H1 (cell line): ENCODE measurements at regions not wholly inside any gene's neighbourhood (a gene's known extent, or its start where the extent isn't known, plus 50 kb on each side); places are given as distances from the start of the nearest gene placed in this dataset.
"Not testable (repeated sequence)": the region's sequence is repeated elsewhere in the genome, so short reads cannot be mapped to it uniquely, and the experiment has no call there.

ENCODE experiments used
- CTCF ChIA-PET: fragments of 300-600 bp; sonication (Branson Sonifier 250); formaldehyde crosslinking; loops from one replicate; lab custom pipeline; 2021; ENCODE audit not compliant: partially characterized antibody; lab: Charles Lee
- POLR2A ChIA-PET: fragments of 300-600 bp; sonication (Branson Sonifier 250); formaldehyde crosslinking; loops from one replicate; lab custom pipeline; 2021; ENCODE audit warnings: inconsistent platforms; ENCODE audit not compliant: partially characterized antibody; lab: Charles Lee
- DNase-seq, 2 experiments: peaks; one replicate each; pipeline versions ENCODE4 v3.0.0 to v3.0.0-alpha.2; 2010 to 2022; ENCODE audit warnings: low spot score in 2 of 2, low read depth in 1 of 2, mixed read lengths in 1 of 2
- FAIRE-seq: peaks from 2 replicates; lab custom pipeline; 2011; peaks lifted over from hg19 to GRCh38; lab: Jason Lieb, UNC
- H2AFZ ChIP-seq: 2 replicates; pipeline ENCODE4 v1.8.1; 2012; ENCODE audit warnings: low read length, inconsistent platforms
- H2AK5ac ChIP-seq: 2 replicates; pipeline ENCODE4 v1.6.1; 2013; ENCODE audit warnings: low read depth, low read length
- H2BK120ac ChIP-seq: replicated peaks from 2 replicates; pipeline ENCODE3; 2013; ENCODE audit warnings: low read depth, low read length, inconsistent platforms
- H2BK12ac ChIP-seq: 2 replicates; pipeline ENCODE4 v1.6.1; 2013; ENCODE audit warnings: low read depth, low read length
- H2BK15ac ChIP-seq: 2 replicates; pipeline ENCODE4 v1.6.1; 2013; ENCODE audit warnings: low read length
- H2BK20ac ChIP-seq: 2 replicates; pipeline ENCODE4 v1.6.1; 2013; ENCODE audit warnings: low read length
- H2BK5ac ChIP-seq: 2 replicates; pipeline ENCODE4 v1.6.1; 2013; ENCODE audit warnings: low read depth, low read length
- H3K14ac ChIP-seq: 2 replicates; pipeline ENCODE4 v1.6.1; 2013; ENCODE audit warnings: inconsistent platforms; ENCODE audit not compliant: insufficient read length
- H3K18ac ChIP-seq: 2 replicates; pipeline ENCODE4 v1.6.1; 2013; ENCODE audit warnings: low read length; ENCODE audit errors: extremely low read depth
- H3K23ac ChIP-seq: 2 replicates; pipeline ENCODE4 v1.6.1; 2013; ENCODE audit warnings: inconsistent platforms; ENCODE audit not compliant: insufficient read length
- H3K23me2 ChIP-seq: 2 replicates; pipeline ENCODE4 v1.6.1; 2013; ENCODE audit warnings: low read depth, low read length
- H3K27ac ChIP-seq: 2 replicates; pipeline ENCODE4 v1.6.1; 2011; ENCODE audit warnings: low read depth, low read length, inconsistent platforms
- H3K27me3 ChIP-seq, 4 experiments: replicated peaks in 1 of 4; 1 replicate in 1 of 4; 2 replicates in 3 of 4; pipeline versions ENCODE4 v1.6.1 to v1.8.1; 2011 to 2013; ENCODE audit warnings: low read length in 3 of 4, mild to moderate bottlenecking in 3 of 4, inconsistent platforms in 2 of 4, mixed read lengths in 2 of 4, moderate library complexity in 1 of 4; ENCODE audit not compliant: control insufficient read depth in 3 of 4, insufficient read depth in 3 of 4; ENCODE audit errors: extremely low read depth in 1 of 4
- H3K36me3 ChIP-seq, 4 experiments: 2 replicates each; pipeline versions ENCODE4 v1.6.1 to v1.8.1; 2011 to 2013; ENCODE audit warnings: mild to moderate bottlenecking in 4 of 4, low read length in 3 of 4, moderate library complexity in 2 of 4, control low read depth in 1 of 4, inconsistent platforms in 1 of 4; ENCODE audit not compliant: insufficient read depth in 4 of 4, control insufficient read depth in 2 of 4
- H3K4ac ChIP-seq: replicated peaks from 2 replicates; pipeline ENCODE3; 2013; ENCODE audit warnings: low read length, low read depth, mixed read lengths, inconsistent platforms; ENCODE audit not compliant: insufficient read length
- H3K4me1 ChIP-seq, 4 experiments: replicated peaks in 1 of 4; 1 replicate in 1 of 4; 2 replicates in 3 of 4; pipeline versions ENCODE4 v1.6.1 to v1.8.1; 2011 to 2013; ENCODE audit warnings: low read length in 3 of 4, inconsistent platforms in 2 of 4, mixed read lengths in 1 of 4; ENCODE audit not compliant: insufficient read depth in 4 of 4, control insufficient read depth in 3 of 4
- H3K4me2 ChIP-seq, 2 experiments: 2 replicates each; pipeline versions ENCODE4 v1.6.1 to v1.8.1; 2011 to 2013; ENCODE audit warnings: low read depth in 2 of 2, low read length in 2 of 2, control low read depth in 1 of 2, inconsistent platforms in 1 of 2, mild to moderate bottlenecking in 1 of 2; ENCODE audit not compliant: insufficient read depth in 1 of 2
- H3K4me3 ChIP-seq, 4 experiments: fragments of 200-600, 300-600 bp in 1 of 4; sonication (generic), shearing (Covaris generic), sonication (Bioruptor Twin) in 1 of 4; 2 replicates each; pipeline versions ENCODE4 v1.5.1 to v1.8.1; 2011 to 2016; ENCODE audit warnings: low read length in 4 of 4, low read depth in 3 of 4, control low read depth in 2 of 4, inconsistent platforms in 2 of 4, mild to moderate bottlenecking in 2 of 4, mixed read lengths in 1 of 4, moderate library complexity in 1 of 4; ENCODE audit not compliant: insufficient read depth in 2 of 4; ENCODE audit errors: extremely low read depth in 1 of 4
- H3K56ac ChIP-seq: replicated peaks from 2 replicates; pipeline ENCODE3; 2013; ENCODE audit warnings: low read depth, mild to moderate bottlenecking, mixed read lengths, low read length, inconsistent platforms; ENCODE audit not compliant: insufficient read length
- H3K79me1 ChIP-seq: 2 replicates; pipeline ENCODE4 v1.6.1; 2013; ENCODE audit warnings: low read depth, low read length, control low read depth
- H3K79me2 ChIP-seq, 2 experiments: 2 replicates each; pipeline versions ENCODE4 v1.6.1 to v1.8.1; 2012 to 2013; ENCODE audit warnings: low read length in 2 of 2, mild to moderate bottlenecking in 2 of 2, inconsistent platforms in 1 of 2; ENCODE audit not compliant: insufficient read depth in 2 of 2, control insufficient read depth in 1 of 2
- H3K9ac ChIP-seq, 4 experiments: replicated peaks in 1 of 4; 1 replicate in 1 of 4; 2 replicates in 3 of 4; pipeline versions ENCODE4 v1.6.1 to v1.8.1; 2011 to 2013; ENCODE audit warnings: low read depth in 3 of 4, low read length in 3 of 4, control low read depth in 2 of 4, mild to moderate bottlenecking in 2 of 4, moderate library complexity in 2 of 4, inconsistent platforms in 1 of 4; ENCODE audit errors: extremely low read depth in 1 of 4
- H3K9me3 ChIP-seq, 2 experiments: 2 replicates each; pipeline versions ENCODE4 v1.6.1 to v1.8.1; 2012 to 2013; ENCODE audit warnings: mild to moderate bottlenecking in 2 of 2, moderate library complexity in 2 of 2, control low read depth in 1 of 2, inconsistent platforms in 1 of 2, low read depth in 1 of 2, low read length in 1 of 2, mixed read lengths in 1 of 2; ENCODE audit not compliant: insufficient read depth in 2 of 2
- H4K20me1 ChIP-seq, 2 experiments: replicated peaks in 1 of 2; 2 replicates each; pipeline versions ENCODE3 to v1.8.1; 2011 to 2013; ENCODE audit warnings: inconsistent platforms in 2 of 2, low read length in 2 of 2, mild to moderate bottlenecking in 1 of 2; ENCODE audit not compliant: insufficient read depth in 2 of 2, control insufficient read depth in 1 of 2
- H4K5ac ChIP-seq: 2 replicates; pipeline ENCODE4 v1.6.1; 2013; ENCODE audit warnings: low read length, low read depth, mixed read lengths, inconsistent platforms; ENCODE audit not compliant: insufficient read length
- H4K8ac ChIP-seq: 2 replicates; pipeline ENCODE4 v1.8.0; 2013; ENCODE audit warnings: mild to moderate bottlenecking, moderate library complexity, low read length, inconsistent platforms; ENCODE audit not compliant: insufficient read depth; ENCODE audit errors: extremely low read depth
- H4K91ac ChIP-seq: replicated peaks from 2 replicates; pipeline ENCODE3; 2013; ENCODE audit warnings: low read length, mixed read lengths, inconsistent platforms; ENCODE audit not compliant: insufficient read length
- WGBS, 2 experiments: shearing (Covaris generic) in 1 of 2; methylation state at CpG; one replicate each; pipeline versions ENCODE4 v1.1.6 to v1.1.7; 2013 to 2015; ENCODE audit warnings: low lambda C conversion rate in 2 of 2, mixed read lengths in 2 of 2, inconsistent platforms in 1 of 2, low coverage in 1 of 2, missing lambda C conversion rate in 1 of 2; ENCODE audit not compliant: insufficient replicate concordance in 2 of 2, insufficient coverage in 1 of 2, insufficient read length in 1 of 2; ENCODE audit errors: extremely low coverage in 1 of 2, missing lambda C conversion rate in 1 of 2; 5-methylcytosine and 5-hydroxymethylcytosine counted together

DNA sequence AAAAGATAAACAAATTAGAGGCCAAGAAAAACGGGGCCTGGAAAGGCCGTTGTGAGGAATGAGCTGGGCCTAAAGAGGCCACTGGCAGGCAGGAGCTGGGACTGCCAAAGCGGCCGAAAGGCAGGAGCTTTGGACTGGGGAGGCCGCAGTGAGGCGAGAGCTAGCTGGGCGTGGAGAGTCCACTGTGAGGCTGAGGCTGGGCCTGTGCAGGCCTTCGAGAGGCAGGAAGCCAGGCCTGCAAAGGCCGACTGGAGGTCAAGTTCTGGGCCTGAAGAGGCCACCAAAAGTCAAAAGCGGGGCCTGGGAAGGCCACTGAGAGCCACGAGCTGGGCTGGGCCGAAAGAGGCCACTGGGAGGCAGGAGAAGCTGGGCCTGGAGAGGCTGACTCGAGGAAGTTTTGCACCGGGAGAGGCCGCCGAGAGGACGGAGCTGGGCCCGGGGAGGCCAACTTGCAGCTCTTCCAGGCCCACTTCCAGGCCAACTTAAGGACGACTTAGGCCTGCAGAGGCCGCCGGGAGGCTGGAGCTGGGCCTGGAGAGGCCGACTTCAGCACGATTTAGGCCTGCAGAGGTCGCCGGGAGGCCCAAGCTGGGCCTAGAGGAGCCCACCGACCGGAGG lies 121.8 kb downstream of the SEPTIN14 start:
- CTCF ChIA-PET: interaction anchor here (0.8 to 1.1 kb wide), 3 partner anchors 99 to 214 kb away, joined by 3 read pairs; no protein-coding TSS in a partner anchor
- H3K79me2 ChIP-seq, H3K4me3 ChIP-seq, H2BK20ac ChIP-seq, H4K8ac ChIP-seq, H3K18ac ChIP-seq, POLR2A ChIA-PET, H3K9ac ChIP-seq, H2BK15ac ChIP-seq, H3K27me3 ChIP-seq, H3K23ac ChIP-seq, H4K20me1 ChIP-seq, H3K9me3 ChIP-seq, H2BK12ac ChIP-seq, H3K23me2 ChIP-seq, H4K91ac ChIP-seq, H2BK120ac ChIP-seq, H3K4me2 ChIP-seq, H2BK5ac ChIP-seq, FAIRE-seq, H3K36me3 ChIP-seq, H3K14ac ChIP-seq, H3K27ac ChIP-seq, H3K56ac ChIP-seq, H3K4me1 ChIP-seq, H4K5ac ChIP-seq, DNase-seq, H3K79me1 ChIP-seq, H2AFZ ChIP-seq, H2AK5ac ChIP-seq, H3K4ac ChIP-seq: not testable (repeated sequence)
- 91% methylated on average over 23 of the region's 27 CpGs; no CpG with 5 or more reads in 1 of the 2 experiments for WGBS, 2 experiments
